ENCODE measurements at regions not wholly inside any gene's neighbourhood (a gene's known extent, or its start where the extent isn't known, plus 50 kb on each side); places are given as distances from the start of the nearest gene placed in this dataset.

DNA sequence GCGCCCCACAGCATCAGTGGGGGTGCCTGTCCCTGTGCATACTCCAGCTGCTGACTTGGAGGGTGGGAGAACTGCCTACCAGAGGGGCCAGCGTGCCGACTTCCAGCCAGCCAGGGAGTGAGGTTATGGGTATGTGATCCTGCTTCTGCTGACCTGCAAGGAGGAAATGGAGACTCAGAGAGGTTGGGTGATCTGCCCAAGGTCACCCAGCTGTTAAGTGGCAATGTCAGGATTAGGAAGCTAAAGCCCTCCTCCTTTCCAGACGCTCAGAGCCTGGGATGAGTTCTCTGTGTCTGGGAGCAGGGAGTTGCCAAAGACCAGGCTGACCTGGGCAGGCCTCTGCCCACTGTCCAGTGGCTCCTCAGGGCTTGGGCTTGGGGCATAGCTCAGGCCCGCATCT lies 169.6 kb downstream of the GLI2 start:
- peaks cover 30% of the 10 kb centered on the region for H3K79me2 ChIP-seq (ENCODE audit: insufficient read depth, low read length)
- H3K4me2 ChIP-seq (ENCODE audit: insufficient read depth, low read length): no peak overlapping the region
- TF ChIP-seq, protein P1, sequence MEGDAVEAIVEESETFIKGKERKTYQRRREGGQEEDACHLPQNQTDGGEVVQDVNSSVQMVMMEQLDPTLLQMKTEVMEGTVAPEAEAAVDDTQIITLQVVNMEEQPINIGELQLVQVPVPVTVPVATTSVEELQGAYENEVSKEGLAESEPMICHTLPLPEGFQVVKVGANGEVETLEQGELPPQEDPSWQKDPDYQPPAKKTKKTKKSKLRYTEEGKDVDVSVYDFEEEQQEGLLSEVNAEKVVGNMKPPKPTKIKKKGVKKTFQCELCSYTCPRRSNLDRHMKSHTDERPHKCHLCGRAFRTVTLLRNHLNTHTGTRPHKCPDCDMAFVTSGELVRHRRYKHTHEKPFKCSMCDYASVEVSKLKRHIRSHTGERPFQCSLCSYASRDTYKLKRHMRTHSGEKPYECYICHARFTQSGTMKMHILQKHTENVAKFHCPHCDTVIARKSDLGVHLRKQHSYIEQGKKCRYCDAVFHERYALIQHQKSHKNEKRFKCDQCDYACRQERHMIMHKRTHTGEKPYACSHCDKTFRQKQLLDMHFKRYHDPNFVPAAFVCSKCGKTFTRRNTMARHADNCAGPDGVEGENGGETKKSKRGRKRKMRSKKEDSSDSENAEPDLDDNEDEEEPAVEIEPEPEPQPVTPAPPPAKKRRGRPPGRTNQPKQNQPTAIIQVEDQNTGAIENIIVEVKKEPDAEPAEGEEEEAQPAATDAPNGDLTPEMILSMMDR (IDR thresholded peaks at IDR 0.05; ENCODE audit: extremely low read depth, low read depth, low read length): no peak
- H3K27me3 ChIP-seq (ENCODE audit: insufficient read depth, low read length): no peaks in the 10 kb centered on the region
- no peaks in the 10 kb centered on the region for H3K9me3 ChIP-seq (ENCODE audit: low read depth, low read length)
- H3K27ac ChIP-seq (ENCODE audit: low read depth, low read length): no peak overlapping the region
- no peak overlapping the region for H2AFZ ChIP-seq (ENCODE audit: low read length)
- H3K36me3 ChIP-seq (ENCODE audit: insufficient read depth, low read length): peaks cover 2% of the 10 kb centered on the region
- H4K20me1 ChIP-seq (ENCODE audit: insufficient read depth, low read length): peaks cover 16% of the 10 kb centered on the region
- peaks cover 6% of the 10 kb centered on the region for H3K4me1 ChIP-seq (ENCODE audit: insufficient read depth, low read length)
- no peak overlapping the region for H3K4me3 ChIP-seq (ENCODE audit: insufficient read depth, low read length)
- DNase-seq (ENCODE audit: insufficient read length, low spot score, missing footprints): peak; percentile 63

DNA sequence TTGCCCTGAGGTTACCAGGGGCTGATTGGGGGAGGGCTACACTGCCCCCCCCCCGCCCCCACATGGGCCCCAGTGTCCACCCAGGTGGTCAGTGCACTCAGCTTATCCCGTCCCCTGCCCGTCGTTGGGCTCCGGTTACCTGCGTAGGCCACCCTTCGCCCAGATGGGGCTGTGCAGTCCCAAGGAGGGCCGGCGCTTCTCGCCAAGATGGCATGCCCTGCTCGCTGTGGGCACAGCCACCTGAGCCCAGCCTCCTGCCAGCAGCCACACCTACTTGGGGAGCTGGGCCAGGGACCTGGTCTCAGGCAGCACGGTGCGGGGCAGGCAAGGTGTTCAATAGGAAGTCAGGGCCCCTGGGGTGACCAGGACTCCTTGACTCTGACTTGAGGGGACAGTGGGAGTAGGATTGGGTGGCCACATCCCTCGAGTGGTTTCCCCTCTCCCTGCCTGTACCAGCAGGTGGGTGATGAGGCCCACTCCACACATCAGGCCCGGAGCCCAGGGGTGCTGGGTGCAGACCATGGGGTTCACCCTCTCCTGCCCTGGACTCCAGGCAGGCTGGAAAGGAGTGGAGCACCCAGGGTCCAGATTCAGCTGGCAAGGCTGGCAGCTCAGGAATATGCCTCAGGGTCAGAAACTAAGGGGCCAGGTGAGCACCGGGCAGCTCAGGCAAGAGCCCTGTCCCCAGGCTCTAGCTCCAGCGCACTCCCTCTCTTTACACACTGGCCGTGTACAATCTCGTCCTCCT lies 170.3 kb downstream of the GLI2 start:
- DNase-seq (ENCODE audit: insufficient read length, low spot score, missing footprints): peak; percentile 55
- peaks cover 8% of the 10 kb centered on the region for H3K4me1 ChIP-seq (ENCODE audit: insufficient read depth, low read length)
- no peak overlapping the region for H3K27ac ChIP-seq (ENCODE audit: low read depth, low read length)
- H3K9me3 ChIP-seq (ENCODE audit: low read depth, low read length): no peaks in the 10 kb centered on the region
- H3K79me2 ChIP-seq (ENCODE audit: insufficient read depth, low read length): peaks cover 28% of the 10 kb centered on the region
- no peak overlapping the region for H3K4me3 ChIP-seq (ENCODE audit: insufficient read depth, low read length)
- H3K36me3 ChIP-seq (ENCODE audit: insufficient read depth, low read length): no peaks in the 10 kb centered on the region
- H3K27me3 ChIP-seq (ENCODE audit: insufficient read depth, low read length): no peaks in the 10 kb centered on the region
- no peak overlapping the region for H2AFZ ChIP-seq (ENCODE audit: low read length)
- peaks cover 16% of the 10 kb centered on the region for H4K20me1 ChIP-seq (ENCODE audit: insufficient read depth, low read length)
- no peak overlapping the region for H3K4me2 ChIP-seq (ENCODE audit: insufficient read depth, low read length)
- TF ChIP-seq, protein P1 (IDR thresholded peaks at IDR 0.05; ENCODE audit: extremely low read depth, low read depth, low read length): no peak

DNA sequence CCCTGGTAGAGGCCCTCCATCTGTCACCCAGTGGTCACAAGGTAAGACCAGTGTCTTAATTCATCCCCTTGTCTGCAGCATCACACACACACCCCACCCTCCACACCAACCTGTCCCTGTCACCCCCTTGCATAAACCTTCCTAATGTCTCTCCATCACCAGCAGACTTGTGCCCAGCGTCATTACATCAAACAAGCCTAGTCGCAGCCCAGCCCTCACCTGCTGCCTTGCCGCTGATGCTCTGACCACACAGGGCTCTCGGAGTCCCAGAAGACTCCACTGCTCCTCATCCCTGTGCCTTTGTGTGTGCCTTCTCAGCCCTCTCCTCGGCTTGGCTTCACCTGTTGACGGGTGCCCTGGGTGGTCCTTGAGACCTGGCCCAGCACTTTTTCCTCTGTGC lies 171.2 kb downstream of the GLI2 start:
- Histone ChIP-seq H3K27ac (ENCODE audit: low read depth, low read length) (no peak overlapping the region), H3K79me2 (ENCODE audit: insufficient read depth, low read length) (peaks cover 28% of the 10 kb centered on the region), H3K27me3 (ENCODE audit: insufficient read depth, low read length) (no peaks in the 10 kb centered on the region), H3K4me2 (ENCODE audit: insufficient read depth, low read length) (no peak overlapping the region), H3K36me3 (ENCODE audit: insufficient read depth, low read length) (no peaks in the 10 kb centered on the region), H3K4me1 (ENCODE audit: insufficient read depth, low read length) (peaks cover 17% of the 10 kb centered on the region), H3K4me3 (ENCODE audit: insufficient read depth, low read length) (no peak overlapping the region), H3K9me3 (ENCODE audit: low read depth, low read length) (no peaks in the 10 kb centered on the region), H2AFZ (ENCODE audit: low read length) (no peak overlapping the region), H4K20me1 (ENCODE audit: insufficient read depth, low read length) (peaks cover 16% of the 10 kb centered on the region)
- DNase-seq (ENCODE audit: insufficient read length, low spot score, missing footprints): peak; percentile 56
- TF ChIP-seq, protein P1 (IDR thresholded peaks at IDR 0.05; ENCODE audit: extremely low read depth, low read depth, low read length): no peak

DNA sequence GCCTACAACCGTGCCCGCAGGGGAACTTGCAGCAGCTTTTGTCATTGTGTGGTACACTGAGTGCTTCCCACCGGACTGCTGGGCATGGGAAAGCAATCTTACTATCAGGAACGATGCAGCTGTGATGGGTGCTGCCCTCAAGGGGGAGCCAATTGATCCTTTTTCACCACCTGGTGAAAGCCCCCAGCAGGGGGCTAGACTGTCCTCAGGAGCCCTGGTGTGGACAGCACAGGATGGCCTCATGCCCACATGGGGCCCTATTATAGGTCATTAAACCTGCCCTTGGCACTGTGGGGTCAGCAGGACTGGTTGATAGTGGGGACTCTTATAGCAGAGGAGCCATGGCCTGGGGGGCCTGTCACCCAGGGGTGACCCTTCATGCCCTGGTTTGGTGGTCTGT lies 172.2 kb downstream of the GLI2 start:
- no peaks in the 10 kb centered on the region for H3K9me3 ChIP-seq (ENCODE audit: low read depth, low read length)
- H2AFZ ChIP-seq (ENCODE audit: low read length): no peak overlapping the region
- H3K27me3 ChIP-seq (ENCODE audit: insufficient read depth, low read length): no peaks in the 10 kb centered on the region
- no peak overlapping the region for H3K27ac ChIP-seq (ENCODE audit: low read depth, low read length)
- H3K79me2 ChIP-seq (ENCODE audit: insufficient read depth, low read length): peaks cover 23% of the 10 kb centered on the region
- H3K4me1 ChIP-seq (ENCODE audit: insufficient read depth, low read length): peaks cover 26% of the 10 kb centered on the region
- H3K4me3 ChIP-seq (ENCODE audit: insufficient read depth, low read length): no peak overlapping the region
- no peaks in the 10 kb centered on the region for H3K36me3 ChIP-seq (ENCODE audit: insufficient read depth, low read length)
- peaks cover 16% of the 10 kb centered on the region for H4K20me1 ChIP-seq (ENCODE audit: insufficient read depth, low read length)
- DNase-seq (ENCODE audit: insufficient read length, low spot score, missing footprints): peak; percentile 49
- no peak overlapping the region for H3K4me2 ChIP-seq (ENCODE audit: insufficient read depth, low read length)
- TF ChIP-seq, protein P1 (IDR thresholded peaks at IDR 0.05; ENCODE audit: extremely low read depth, low read depth, low read length): no peak

Measured in osteoblast (primary cell).